HG03039 (cell line): ENCODE measurements at regions not wholly inside any gene's neighbourhood (a gene's known extent, or its start where the extent isn't known, plus 50 kb on each side); places are given as distances from the start of the nearest gene placed in this dataset.
A peak's percentile ranks its signal among the peaks of the same experiment; 100 is the strongest.

Experiments used
- ATAC-seq: cut with Tn5 transposase; IDR thresholded peaks from one replicate; pipeline ENCODE4 v1.9.1; 2021; ENCODE audit warnings: mild to moderate bottlenecking, moderate library complexity; ENCODE audit not compliant: unreplicated experiment

- no peak for ATAC-seq
Observed at GRCh38 chr11:32161293-32161692, 70.4 kb downstream of the RCN1 start.

GRCh38 chr11:32162351-32162750, 71.5 kb downstream of the RCN1 start:
- ATAC-seq = no peak

- ATAC-seq = no peak
Observed at GRCh38 chr11:32162906-32163305, 72.0 kb downstream of the RCN1 start.

GRCh38 chr11:32163557-32163956, 72.7 kb downstream of the RCN1 start:
- ATAC-seq = no peak

GRCh38 chr11:32164836-32165235, 74.0 kb downstream of the RCN1 start:
- ATAC-seq = no peak

GRCh38 chr11:32168924-32169323, 78.0 kb downstream of the RCN1 start:
- ATAC-seq = no peak

- no peak for ATAC-seq
Observed at GRCh38 chr11:32171445-32171844, 80.6 kb downstream of the RCN1 start.

GRCh38 chr11:32172041-32172847, 81.4 kb downstream of the RCN1 start:
- no peak for ATAC-seq

- no peak for ATAC-seq
Observed at GRCh38 chr11:32172848-32173834, 82.3 kb downstream of the RCN1 start.

- no peak for ATAC-seq
Observed at GRCh38 chr11:32173977-32174376, 83.1 kb downstream of the RCN1 start.

GRCh38 chr11:32176223-32176934, 85.5 kb downstream of the RCN1 start:
- ATAC-seq = peak; percentile 73

GRCh38 chr11:32178692-32179091, 87.8 kb downstream of the RCN1 start:
- no peak for ATAC-seq

GRCh38 chr11:32183512-32183911, 92.6 kb downstream of the RCN1 start:
- ATAC-seq = no peak

- ATAC-seq = no peak
Observed at GRCh38 chr11:32184041-32184722, 93.3 kb downstream of the RCN1 start.

- no peak for ATAC-seq
Observed at GRCh38 chr11:32184723-32185376, 94.0 kb downstream of the RCN1 start.

- ATAC-seq = no peak
Observed at GRCh38 chr11:32186118-32186517, 95.2 kb downstream of the RCN1 start.

GRCh38 chr11:32187111-32187510, 96.2 kb downstream of the RCN1 start:
- ATAC-seq = no peak

- no peak for ATAC-seq
Observed at GRCh38 chr11:32188785-32189184, 97.9 kb downstream of the RCN1 start.

GRCh38 chr11:32196137-32196536, 105.3 kb downstream of the RCN1 start:
- ATAC-seq = no peak

- ATAC-seq = no peak
Observed at GRCh38 chr11:32198053-32198452, 107.2 kb downstream of the RCN1 start.
